ENCODE measurements at regions not wholly inside any gene's neighbourhood (a gene's known extent, or its start where the extent isn't known, plus 50 kb on each side); places are given as distances from the start of the nearest gene placed in this dataset.

- Histone ChIP-seq H3K4me2 (ENCODE audit: insufficient read depth, insufficient read length, low read length) (no peak overlapping the region), H2AFZ (ENCODE audit: low read length) (no peak overlapping the region), H3K14ac (ENCODE audit: insufficient read depth, low read length) (no peak overlapping the region), H2BK120ac (ENCODE audit: low read depth, low read length, poor library complexity, severe bottlenecking) (no peak overlapping the region), H3T11ph (ENCODE audit: low read length) (no peak overlapping the region), H3K9me3 (ENCODE audit: control insufficient read depth, low read depth, low read length) (no peaks in the 10 kb centered on the region), H4K91ac (ENCODE audit: insufficient read length, low read depth, low read length) (no peak overlapping the region), H2BK12ac (ENCODE audit: insufficient read length, low read depth, low read length) (no peak overlapping the region), H3K18ac (ENCODE audit: insufficient read length, low read depth, low read length) (no peak overlapping the region), H3K27ac (ENCODE audit: insufficient read length, low read depth, low read length) (no peak overlapping the region), H3K4me1 (ENCODE audit: insufficient read depth, low read length) (no peaks in the 10 kb centered on the region), H3K4ac (ENCODE audit: low read depth, low read length) (no peak overlapping the region), H3K23ac (ENCODE audit: insufficient read length, low read depth, low read length) (no peak overlapping the region), H2BK20ac (ENCODE audit: low read depth, low read length, poor library complexity, severe bottlenecking) (no peak overlapping the region), H3K9ac (ENCODE audit: extremely low read depth, insufficient read length, low read length) (no peak overlapping the region), H4K20me1 (ENCODE audit: control insufficient read depth, insufficient read depth, insufficient read length) (no peaks in the 10 kb centered on the region), H3K56ac (ENCODE audit: insufficient read length, low read depth, low read length) (no peak overlapping the region), H3K79me2 (ENCODE audit: insufficient read depth, low read length) (no peaks in the 10 kb centered on the region), H2BK5ac (ENCODE audit: insufficient read length, low read length) (no peak overlapping the region), H2BK15ac (ENCODE audit: low read depth, low read length) (no peak overlapping the region), H3K79me1 (ENCODE audit: insufficient read depth, low read depth, low read length, poor library complexity, severe bottlenecking) (no peaks in the 10 kb centered on the region), H4K5ac (ENCODE audit: insufficient read length, low read depth, low read length) (no peak overlapping the region), H4K8ac (replicated peaks; ENCODE audit: insufficient read length, low read depth, low read length) (no peak overlapping the region), H3K23me2 (ENCODE audit: insufficient read length, low read depth, low read length, poor library complexity, severe bottlenecking) (no peaks in the 10 kb centered on the region), H2AK5ac (ENCODE audit: insufficient read length, low read length) (no peak overlapping the region), H3K27me3 (ENCODE audit: insufficient read depth, low read length) (no peaks in the 10 kb centered on the region)
- Mint-ChIP-seq H3K4me3 (no peak overlapping the region), H3K27ac (no peak overlapping the region), H3K9me3 (no peaks in the 10 kb centered on the region), H3K4me1 (no peaks in the 10 kb centered on the region), H3K36me3 (ENCODE audit: insufficient read depth in 1 of 3, low read depth in 3 of 3) (no peaks in the 10 kb centered on the region), H3K27me3 (ENCODE audit: low read depth) (no peaks in the 10 kb centered on the region)
- no peak for TF ChIP-seq CTCF (conservative IDR thresholded peaks at IDR 0.05)
- DNase-seq, result no peak
- WGBS (ENCODE audit: extremely low coverage, insufficient read length, low lambda C conversion rate), result no CpG with 5 or more reads among the region's 2 CpGs
These were observed 61.3 kb upstream of the VCX2 start for GRCh38 chrX:8232406-8232805.

Measured in H9 (cell line).